HG03432 (cell line): ENCODE measurements at regions not wholly inside any gene's neighbourhood (a gene's known extent, or its start where the extent isn't known, plus 50 kb on each side); places are given as distances from the start of the nearest gene placed in this dataset.

ENCODE experiments used
- ATAC-seq: cut with Tn5 transposase; IDR thresholded peaks from one replicate; pipeline ENCODE4 v1.9.1; 2021; ENCODE audit warnings: mild to moderate bottlenecking, moderate library complexity; ENCODE audit not compliant: unreplicated experiment

DNA sequence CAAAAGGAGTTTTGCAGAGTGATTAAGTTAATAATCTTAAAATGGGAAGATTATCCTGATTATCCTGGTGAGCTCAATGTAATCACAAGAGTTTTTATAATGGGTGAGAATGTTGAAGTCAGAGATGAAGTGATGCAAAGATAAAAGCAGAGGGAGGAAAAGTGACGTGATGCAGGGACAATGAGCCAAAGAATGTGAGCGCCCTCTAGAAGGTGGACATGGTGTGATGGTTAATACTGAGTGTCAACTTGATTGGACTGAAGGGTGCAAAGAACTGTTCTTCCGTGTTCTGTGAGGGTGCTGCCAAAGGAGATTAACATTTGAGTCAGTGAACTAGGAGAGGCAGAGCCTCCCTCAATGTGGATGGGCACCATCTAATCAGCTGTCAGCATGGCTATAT, 569.6 kb upstream of the AGTR1 start:
- no peak for ATAC-seq

- ATAC-seq = peak; percentile 61
Observed at GRCh38 chr3:148131990-148132638, 565.6 kb upstream of the AGTR1 start.

- ATAC-seq = no peak
Observed at GRCh38 chr3:148136816-148137215, 560.9 kb upstream of the AGTR1 start.

DNA sequence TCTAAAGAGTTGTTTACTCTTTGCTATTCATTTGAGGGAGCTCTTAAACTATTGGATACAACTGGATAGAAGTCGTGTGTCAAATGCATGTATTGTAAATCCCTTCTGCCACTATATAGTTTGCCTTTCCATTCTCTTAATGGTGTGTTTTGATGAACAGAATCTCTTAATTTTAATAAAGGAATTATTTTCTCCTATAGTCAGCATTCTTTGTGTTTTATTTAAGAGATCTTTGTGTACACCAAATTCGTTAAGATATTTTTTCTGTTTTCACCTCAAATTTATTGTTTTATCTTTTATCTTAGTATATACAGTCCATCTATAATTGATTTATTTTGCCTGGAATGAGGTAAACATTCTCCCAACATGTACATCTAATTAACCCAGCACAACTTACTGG, 551.5 kb upstream of the AGTR1 start:
- ATAC-seq = no peak

DNA sequence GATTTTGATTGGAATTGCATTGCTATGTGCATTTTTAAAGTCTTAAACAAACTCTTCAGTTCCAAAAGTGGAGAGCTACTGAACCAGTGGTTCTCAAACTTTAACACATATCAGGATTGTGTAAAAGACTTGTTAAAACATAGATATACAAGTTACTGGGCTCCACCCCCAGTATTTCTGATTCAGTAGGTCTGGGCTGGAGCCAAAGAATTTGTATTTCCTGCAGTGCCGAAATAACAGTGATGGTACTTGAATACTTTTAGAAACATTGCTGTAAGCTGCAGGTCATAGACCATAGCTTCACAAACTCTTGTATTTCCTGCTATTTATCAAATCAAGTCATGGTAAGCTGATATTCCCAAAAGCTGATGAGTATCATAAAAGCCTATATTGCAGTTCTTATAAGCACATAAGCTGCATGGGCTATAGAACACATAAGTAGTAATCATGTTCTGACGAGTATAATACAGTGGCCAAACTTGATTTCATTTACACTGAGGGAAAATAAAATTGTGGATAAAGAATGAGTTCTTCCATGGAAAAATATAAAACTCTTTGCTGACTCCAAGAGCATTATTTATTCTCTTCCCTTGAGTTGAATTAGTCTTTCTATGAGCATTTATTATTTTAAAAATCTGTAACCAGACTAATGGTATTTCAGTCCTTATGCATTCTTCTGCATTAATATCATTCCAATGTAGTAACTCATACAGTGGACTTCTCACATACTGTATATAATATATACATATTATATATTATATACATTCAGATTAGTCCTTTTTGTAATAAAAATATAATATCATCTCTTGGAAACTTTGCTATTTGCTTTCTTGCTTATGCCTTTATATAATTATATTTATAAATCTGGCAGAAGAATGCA, 550.5 kb upstream of the AGTR1 start:
- ATAC-seq = no peak

DNA sequence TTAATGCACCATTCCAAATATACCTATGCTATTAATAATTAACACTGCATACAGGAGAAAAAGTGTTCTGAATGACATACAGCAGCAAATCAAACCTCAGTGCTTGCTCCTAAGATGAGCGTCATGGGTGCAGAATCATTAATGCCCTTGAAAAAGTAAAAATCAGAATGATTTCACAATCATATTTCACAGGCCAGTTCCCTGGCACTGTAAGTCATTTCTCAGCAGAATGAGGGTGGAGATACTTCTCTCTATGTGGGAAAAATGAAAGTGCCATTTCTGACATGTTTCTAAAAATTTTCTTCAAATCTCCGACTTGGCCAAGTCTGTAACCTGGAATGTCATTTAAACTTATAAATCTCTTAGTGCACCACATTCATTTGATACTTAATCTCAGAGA, 549.8 kb upstream of the AGTR1 start:
- no peak for ATAC-seq

- no peak for ATAC-seq
Observed at GRCh38 chr3:148149556-148149955, 548.1 kb upstream of the AGTR1 start.

DNA sequence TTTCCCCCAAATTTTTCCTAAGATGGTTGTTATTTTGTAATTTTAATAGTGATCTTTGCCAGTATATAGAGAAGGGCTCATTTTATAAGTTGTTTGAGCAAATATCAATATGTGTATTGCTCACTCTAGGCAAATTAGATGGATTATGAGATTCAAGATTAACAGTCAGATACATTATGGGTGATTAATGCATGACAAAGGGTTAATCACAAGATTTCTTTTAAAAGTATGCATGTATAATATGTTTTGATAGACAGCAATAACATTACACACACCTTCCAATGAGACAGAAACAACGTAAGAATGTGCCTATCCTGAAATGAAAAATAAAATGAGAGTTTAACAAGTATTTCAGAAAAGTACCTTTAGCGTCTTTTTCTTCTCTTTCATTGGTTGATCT, 547.6 kb upstream of the AGTR1 start:
- no peak for ATAC-seq

DNA sequence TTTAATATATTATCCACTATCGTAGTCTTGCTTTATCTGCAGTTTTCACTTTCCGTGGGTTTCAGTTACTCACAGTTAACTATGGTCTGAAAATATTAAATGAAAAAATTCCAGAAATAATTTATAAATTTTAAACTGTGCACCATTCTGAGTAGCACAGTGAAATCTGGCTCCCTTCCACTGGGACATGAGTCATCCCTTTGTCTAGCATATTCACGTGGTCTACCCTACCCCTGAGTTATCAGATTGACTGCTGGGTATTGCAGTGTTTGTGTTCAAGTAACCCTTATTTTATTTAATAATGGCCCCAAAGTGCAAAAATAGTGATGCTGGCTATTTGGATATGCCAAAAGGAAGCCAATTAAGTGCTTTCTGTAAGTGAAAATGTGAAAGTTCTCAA, 539.5 kb upstream of the AGTR1 start:
- no peak for ATAC-seq

- ATAC-seq = no peak
Observed at GRCh38 chr3:148162132-148162531, 535.6 kb upstream of the AGTR1 start.

DNA sequence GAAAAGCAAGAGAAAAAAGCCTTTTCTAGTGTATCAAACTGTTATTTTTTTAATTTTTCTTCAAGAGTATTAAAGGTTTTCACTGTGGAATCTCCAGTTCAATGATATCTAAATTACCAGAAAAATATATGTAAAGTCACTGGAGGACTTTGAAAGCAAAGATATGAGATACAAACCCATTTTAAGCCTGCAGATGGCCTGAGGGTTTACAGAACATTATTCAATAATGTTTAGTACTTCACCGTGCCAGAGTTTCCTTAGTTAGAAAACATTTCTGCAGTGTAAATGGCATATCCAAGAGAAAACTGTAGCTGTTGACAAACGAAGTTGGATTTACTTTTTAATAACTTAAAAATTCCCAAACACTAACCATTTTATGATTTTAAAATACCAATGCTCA, 529.4 kb upstream of the AGTR1 start:
- ATAC-seq = no peak

- ATAC-seq = peak; percentile 88
Observed at GRCh38 chr3:148173851-148174250, 523.9 kb upstream of the AGTR1 start.

DNA sequence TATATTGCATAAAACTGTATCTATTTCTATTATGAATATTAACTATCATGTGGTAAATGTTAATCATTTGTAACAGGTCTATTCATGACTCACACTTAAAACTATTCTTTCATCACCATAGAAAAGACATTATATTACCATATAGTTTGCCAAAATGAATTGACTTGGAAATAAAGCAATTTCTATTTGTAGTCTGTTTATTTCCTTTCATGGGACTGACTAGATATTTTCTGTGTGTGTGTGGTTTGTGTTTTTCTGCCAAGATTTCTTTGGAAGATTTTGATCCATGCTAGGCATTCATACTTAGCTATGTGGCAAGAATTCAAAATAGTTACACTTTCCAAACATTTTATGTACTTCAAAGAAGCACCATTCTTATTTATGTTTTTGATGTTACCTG, 522.5 kb upstream of the AGTR1 start:
- no peak for ATAC-seq

DNA sequence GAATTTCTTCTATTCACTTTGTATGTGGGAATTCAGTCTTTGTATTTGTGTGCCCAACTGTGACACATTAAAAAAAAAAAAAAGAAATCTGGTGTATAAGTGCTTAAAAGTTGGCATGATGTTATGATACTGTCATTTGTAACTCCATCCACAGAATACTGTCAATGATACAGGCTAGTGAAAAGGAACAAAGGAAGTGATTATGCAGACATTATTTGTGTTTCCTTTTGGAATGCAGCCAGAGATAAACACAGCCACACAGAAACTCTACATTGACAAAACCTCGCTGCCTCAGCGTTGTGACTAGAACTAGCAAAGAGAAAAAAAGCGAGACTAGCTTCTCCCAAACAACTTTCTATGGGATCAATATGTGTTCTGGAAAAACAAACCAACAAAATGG, 519.2 kb upstream of the AGTR1 start:
- no peak for ATAC-seq

- no peak for ATAC-seq
Observed at GRCh38 chr3:148184798-148185197, 512.9 kb upstream of the AGTR1 start.

DNA sequence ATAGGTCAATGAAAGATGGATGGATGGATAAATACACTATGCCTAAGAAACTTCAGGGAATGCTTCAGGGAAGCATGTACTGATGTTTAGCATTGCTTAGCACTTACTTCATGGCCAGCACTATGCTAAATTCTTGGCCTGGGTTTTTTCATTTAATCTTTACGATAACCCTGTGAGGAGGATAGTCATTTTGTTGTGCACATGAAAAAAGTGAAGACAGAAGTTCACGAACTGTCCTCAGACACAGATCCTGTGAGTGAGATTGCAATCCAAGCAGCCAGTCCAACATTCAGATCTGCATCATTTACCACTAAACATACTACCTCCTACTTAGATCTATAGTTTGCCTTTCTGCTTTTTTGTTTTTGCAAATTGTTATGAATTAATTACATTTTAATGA, 510.8 kb upstream of the AGTR1 start:
- ATAC-seq = no peak

DNA sequence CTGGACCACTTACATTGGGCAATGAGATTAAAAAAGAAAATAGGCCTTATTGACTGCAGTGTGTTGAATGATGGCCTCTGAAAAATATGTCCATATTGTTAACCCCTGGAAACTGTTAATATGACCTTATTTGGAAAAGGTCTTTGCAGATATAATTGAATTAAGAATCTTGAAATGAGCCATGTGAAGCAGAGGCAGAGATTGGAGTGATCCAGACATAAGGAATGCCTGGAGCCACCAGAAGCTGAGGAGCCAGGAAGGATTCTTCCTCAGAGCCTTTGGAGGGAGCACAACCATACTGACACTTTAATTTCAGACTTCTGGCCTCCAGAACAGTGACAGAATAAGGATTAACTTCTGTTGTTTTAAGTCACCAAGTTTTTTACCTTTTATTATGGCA, 510.4 kb upstream of the AGTR1 start:
- ATAC-seq = no peak

DNA sequence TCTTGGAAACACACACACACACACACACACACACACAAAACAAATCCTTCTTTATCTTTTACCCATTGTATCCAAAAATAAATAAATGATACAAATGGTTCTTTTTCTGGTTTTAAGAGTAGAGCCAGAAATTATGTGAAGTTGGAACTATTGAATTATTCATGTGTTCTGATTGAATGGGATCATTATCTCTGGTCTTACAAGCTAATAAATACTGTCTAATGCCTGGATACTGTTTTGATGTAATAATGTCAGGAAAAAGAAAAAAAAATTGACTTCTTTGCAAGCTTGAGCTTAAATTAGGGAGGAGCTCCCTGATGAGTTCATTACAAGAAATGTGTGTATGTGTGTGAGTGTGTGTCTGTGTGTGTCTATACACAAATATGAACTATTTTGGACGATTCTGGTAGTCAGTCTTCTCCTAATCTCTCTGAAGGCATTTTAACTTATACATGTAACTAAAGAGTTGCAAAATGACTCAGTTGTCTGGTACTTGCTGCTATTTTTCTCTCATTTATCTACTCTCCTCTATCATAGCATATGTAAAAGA, 507.2 kb upstream of the AGTR1 start:
- ATAC-seq = no peak

DNA sequence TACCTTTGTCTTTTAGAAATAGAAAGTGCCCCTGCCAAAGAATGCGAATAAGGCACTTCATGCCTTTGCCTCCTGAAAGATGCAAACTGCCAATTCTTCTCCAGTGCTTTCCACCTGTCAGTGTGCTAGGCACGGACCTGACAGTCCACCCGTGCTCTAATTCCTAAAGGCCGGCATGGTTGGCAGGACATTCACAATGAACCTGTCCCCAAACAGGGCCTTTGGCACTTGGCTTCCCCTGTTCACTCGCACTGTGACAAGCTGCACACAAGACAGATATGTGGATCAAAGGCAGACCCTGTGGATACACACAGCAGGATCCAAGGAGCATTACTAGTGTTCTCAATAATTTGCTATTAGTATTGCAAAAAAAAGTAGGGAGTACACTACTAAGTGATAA, 505.7 kb upstream of the AGTR1 start:
- no peak for ATAC-seq

- ATAC-seq = no peak
Observed at GRCh38 chr3:148197061-148197460, 500.6 kb upstream of the AGTR1 start.

DNA sequence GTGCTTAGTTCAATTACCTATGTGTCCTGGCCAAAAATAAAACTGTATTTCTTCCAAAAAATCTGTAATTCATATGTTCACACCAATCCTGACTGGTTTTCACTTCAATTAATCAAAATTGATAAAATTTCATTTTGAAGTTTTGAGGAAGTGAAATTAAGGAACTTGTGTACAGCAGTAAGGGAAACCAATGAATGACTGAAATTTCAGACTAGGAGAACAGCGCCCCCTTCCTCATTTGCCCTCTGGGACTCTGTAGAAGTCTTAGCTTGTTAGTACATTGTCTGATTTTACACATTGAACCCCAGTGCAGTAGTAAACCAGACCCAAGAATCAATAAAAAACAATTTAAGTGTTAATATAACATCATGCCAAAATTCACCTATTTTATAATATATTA, 495.3 kb upstream of the AGTR1 start:
- peak; percentile 44 for ATAC-seq

DNA sequence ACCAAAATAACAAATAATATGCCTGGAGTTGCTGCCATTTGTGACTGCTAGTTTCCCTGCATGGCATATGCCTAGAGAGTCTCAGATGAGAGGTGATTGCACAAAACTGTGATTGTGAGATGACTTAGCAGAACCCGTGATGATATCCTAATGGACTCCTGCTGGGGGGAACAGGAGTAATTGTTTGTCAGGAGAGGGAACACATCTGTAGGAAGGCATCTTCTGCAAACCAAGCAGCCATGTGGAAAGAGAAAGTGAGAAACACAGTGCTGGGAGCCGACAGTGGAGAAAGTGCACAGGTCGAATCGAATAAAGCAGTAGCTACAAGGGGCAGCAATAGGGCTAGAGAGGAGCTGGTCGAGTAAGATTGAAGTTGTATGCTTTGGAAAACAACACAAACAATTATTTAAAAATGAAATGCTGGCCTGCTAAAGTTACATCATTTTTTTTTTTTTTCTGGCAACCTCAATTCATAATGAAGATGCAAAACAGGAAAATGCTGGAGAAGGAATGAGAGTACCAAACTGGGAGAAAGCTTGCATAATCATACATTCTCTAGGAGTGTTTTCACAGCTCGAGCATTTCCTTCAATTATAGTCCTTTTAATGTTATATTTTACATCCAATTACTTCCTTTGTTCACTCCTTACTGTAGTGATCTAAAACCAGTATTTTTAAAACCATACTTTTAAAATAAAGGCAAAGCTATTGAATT, 494.2 kb upstream of the AGTR1 start:
- ATAC-seq = no peak
